K562 (cell line): ENCODE measurements at regions not wholly inside any gene's neighbourhood (a gene's known extent, or its start where the extent isn't known, plus 50 kb on each side); places are given as distances from the start of the nearest gene placed in this dataset.

ENCODE experiments used
- CHCHD3 ChIP-seq: fragments of 250-450 bp; sonication (Bioruptor Pico); IDR thresholded peaks from 2 replicates; pipeline ENCODE4 v2.1.2; 2022; ENCODE audit warnings: mild to moderate bottlenecking
- E2F4 ChIP-seq: sonication (generic); formaldehyde crosslinking; IDR thresholded peaks from 2 replicates; pipeline ENCODE4 v1.8.0; 2022; ENCODE audit warnings: mild to moderate bottlenecking, low read depth, missing genetic modification reagents
- EGR1 ChIP-seq: fragments of 450-650 bp; conservative IDR thresholded peaks from 2 replicates; pipeline ENCODE4 v1.6.1; 2017; ENCODE audit warnings: mild to moderate bottlenecking
- MTF1 ChIP-seq: fragments of 250-450 bp; sonication (Bioruptor Pico); IDR thresholded peaks from 2 replicates; pipeline ENCODE4 v1.9.0; 2021; ENCODE audit warnings: moderate library complexity, mild to moderate bottlenecking, inconsistent platforms, borderline replicate concordance
- NFRKB ChIP-seq: fragments of 450-650 bp; IDR thresholded peaks from 2 replicates; pipeline ENCODE4 v1.6.1; 2016; ENCODE audit warnings: low read depth
- RAD21 ChIP-seq, 2 experiments: fragments of 250-450 bp in 1 of 2; fragments of 450-650 bp in 1 of 2; sonication (Bioruptor Pico) in 1 of 2; formaldehyde crosslinking in 1 of 2; IDR thresholded peaks in 1 of 2; conservative IDR thresholded peaks in 1 of 2; 2 replicates each; pipeline versions ENCODE4 v1.4.0 to v1.8.0; 2020 to 2022; ENCODE audit warnings: mild to moderate bottlenecking in 2 of 2, moderate library complexity in 1 of 2
- TF ChIP-seq, protein P1 (sequence below): fragments of 450-650 bp; conservative IDR thresholded peaks from 2 replicates; pipeline ENCODE4 v1.6.1; 2016; ENCODE audit warnings: missing genetic modification characterization, low read depth, mild to moderate bottlenecking, missing compliant biosample characterization, moderate library complexity
- TF ChIP-seq, protein P2 (sequence below), 3 experiments: IDR thresholded peaks in 2 of 3; conservative IDR thresholded peaks in 1 of 3; 2 replicates each; pipeline ENCODE4 v1.5.1; 2011 to 2012; ENCODE audit warnings: low read length in 3 of 3, mild to moderate bottlenecking in 3 of 3, control low read depth in 2 of 3, improper control_type of control experiment in 1 of 3, inconsistent platforms in 1 of 3, low read depth in 1 of 3, mixed read lengths in 1 of 3, moderate library complexity in 1 of 3; ENCODE audit not compliant: insufficient read depth in 2 of 3

- TF ChIP-seq, protein P1, sequence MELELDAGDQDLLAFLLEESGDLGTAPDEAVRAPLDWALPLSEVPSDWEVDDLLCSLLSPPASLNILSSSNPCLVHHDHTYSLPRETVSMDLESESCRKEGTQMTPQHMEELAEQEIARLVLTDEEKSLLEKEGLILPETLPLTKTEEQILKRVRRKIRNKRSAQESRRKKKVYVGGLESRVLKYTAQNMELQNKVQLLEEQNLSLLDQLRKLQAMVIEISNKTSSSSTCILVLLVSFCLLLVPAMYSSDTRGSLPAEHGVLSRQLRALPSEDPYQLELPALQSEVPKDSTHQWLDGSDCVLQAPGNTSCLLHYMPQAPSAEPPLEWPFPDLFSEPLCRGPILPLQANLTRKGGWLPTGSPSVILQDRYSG, result no peak
- no peak for TF ChIP-seq CHCHD3
- no peak for TF ChIP-seq E2F4 (CRISPR knock-in tag)
- no peak for TF ChIP-seq MTF1 (CRISPR knock-in tag)
- TF ChIP-seq, protein P2, sequence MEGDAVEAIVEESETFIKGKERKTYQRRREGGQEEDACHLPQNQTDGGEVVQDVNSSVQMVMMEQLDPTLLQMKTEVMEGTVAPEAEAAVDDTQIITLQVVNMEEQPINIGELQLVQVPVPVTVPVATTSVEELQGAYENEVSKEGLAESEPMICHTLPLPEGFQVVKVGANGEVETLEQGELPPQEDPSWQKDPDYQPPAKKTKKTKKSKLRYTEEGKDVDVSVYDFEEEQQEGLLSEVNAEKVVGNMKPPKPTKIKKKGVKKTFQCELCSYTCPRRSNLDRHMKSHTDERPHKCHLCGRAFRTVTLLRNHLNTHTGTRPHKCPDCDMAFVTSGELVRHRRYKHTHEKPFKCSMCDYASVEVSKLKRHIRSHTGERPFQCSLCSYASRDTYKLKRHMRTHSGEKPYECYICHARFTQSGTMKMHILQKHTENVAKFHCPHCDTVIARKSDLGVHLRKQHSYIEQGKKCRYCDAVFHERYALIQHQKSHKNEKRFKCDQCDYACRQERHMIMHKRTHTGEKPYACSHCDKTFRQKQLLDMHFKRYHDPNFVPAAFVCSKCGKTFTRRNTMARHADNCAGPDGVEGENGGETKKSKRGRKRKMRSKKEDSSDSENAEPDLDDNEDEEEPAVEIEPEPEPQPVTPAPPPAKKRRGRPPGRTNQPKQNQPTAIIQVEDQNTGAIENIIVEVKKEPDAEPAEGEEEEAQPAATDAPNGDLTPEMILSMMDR (IDR thresholded peaks at IDR 0.05 in 2 of 3, conservative IDR thresholded peaks at IDR 0.05 in 1 of 3; ENCODE audit: insufficient read depth in 2 of 3, low read depth in 1 of 3, low read length in 3 of 3), result no peak
- no peak for TF ChIP-seq NFRKB
- no peak for TF ChIP-seq EGR1
- no peak for TF ChIP-seq RAD21 (CRISPR knock-in tag; conservative IDR thresholded peaks at IDR 0.05 in 1 of 2, IDR thresholded peaks at IDR 0.05 in 1 of 2)
Observed at GRCh38 chr5:27594141-27594540, 555.8 kb upstream of the CDH9 start.
